ENCODE measurements at regions not wholly inside any gene's neighbourhood (a gene's known extent, or its start where the extent isn't known, plus 50 kb on each side); places are given as distances from the start of the nearest gene placed in this dataset.
"Not testable (repeated sequence)": the region's sequence is repeated elsewhere in the genome, so short reads cannot be mapped to it uniquely, and the experiment has no call there.

GRCh38 chr3:145017959-145018358 is 1046.3 kb downstream of the DIPK2A start:
- in situ Hi-C loops (cut with HindIII; ENCODE audit: low pct_unique_long_range_greater_than_20kb, low sequenced_read_pairs), result no loop called here
- no peak for DNase-seq (ENCODE audit: low read depth)

GRCh38 chr3:145022447-145022846 is 1050.8 kb downstream of the DIPK2A start:
- DNase-seq (ENCODE audit: low read depth), result no peak
- in situ Hi-C loops (cut with HindIII; ENCODE audit: low pct_unique_long_range_greater_than_20kb, low sequenced_read_pairs), result no loop called here

- in situ Hi-C loops (cut with HindIII; ENCODE audit: low pct_unique_long_range_greater_than_20kb, low sequenced_read_pairs), result no loop called here
- DNase-seq (ENCODE audit: low read depth), result no peak
These were observed 1053.1 kb downstream of the DIPK2A start for GRCh38 chr3:145024700-145025099.

GRCh38 chr3:145027186-145027585 is 1055.6 kb downstream of the DIPK2A start:
- in situ Hi-C loops (cut with HindIII; ENCODE audit: low pct_unique_long_range_greater_than_20kb, low sequenced_read_pairs); DNase-seq (ENCODE audit: low read depth): not testable (repeated sequence)

- in situ Hi-C loops (cut with HindIII; ENCODE audit: low pct_unique_long_range_greater_than_20kb, low sequenced_read_pairs), result no loop called here
- DNase-seq (ENCODE audit: low read depth), result no peak
These were observed 1061.2 kb downstream of the DIPK2A start for GRCh38 chr3:145032791-145033190.

GRCh38 chr3:145035682-145036081 is 1064.1 kb downstream of the DIPK2A start:
- DNase-seq (ENCODE audit: low read depth), result no peak
- in situ Hi-C loops (cut with HindIII; ENCODE audit: low pct_unique_long_range_greater_than_20kb, low sequenced_read_pairs), result no loop called here

GRCh38 chr3:145054055-145054454 is 1082.4 kb downstream of the DIPK2A start:
- DNase-seq (ENCODE audit: low read depth), result not testable (repeated sequence)

GRCh38 chr3:145055375-145056076 is 1083.9 kb downstream of the DIPK2A start:
- DNase-seq (ENCODE audit: low read depth), result no peak
- in situ Hi-C loops (cut with HindIII; ENCODE audit: low pct_unique_long_range_greater_than_20kb, low sequenced_read_pairs), result no loop called here

More at GRCh38 chr3:145054055-145054454, 1082.4 kb downstream of the DIPK2A start:
- in situ Hi-C loops (cut with HindIII; ENCODE audit: low pct_unique_long_range_greater_than_20kb, low sequenced_read_pairs), result not testable (repeated sequence)

- DNase-seq (ENCODE audit: low read depth), result no peak
- in situ Hi-C loops (cut with HindIII; ENCODE audit: low pct_unique_long_range_greater_than_20kb, low sequenced_read_pairs), result no loop called here
These were observed 1086.9 kb downstream of the DIPK2A start for GRCh38 chr3:145058483-145058882.

GRCh38 chr3:145063616-145064015 is 1092.0 kb downstream of the DIPK2A start:
- DNase-seq (ENCODE audit: low read depth), result no peak
- in situ Hi-C loops (cut with HindIII; ENCODE audit: low pct_unique_long_range_greater_than_20kb, low sequenced_read_pairs), result no loop called here

GRCh38 chr3:145070795-145071194 is 1090.2 kb downstream of the PLOD2 start:
- DNase-seq (ENCODE audit: low read depth), result no peak
- in situ Hi-C loops (cut with HindIII; ENCODE audit: low pct_unique_long_range_greater_than_20kb, low sequenced_read_pairs), result no loop called here

GRCh38 chr3:145079436-145079835 is 1081.5 kb downstream of the PLOD2 start:
- in situ Hi-C loops (cut with HindIII; ENCODE audit: low pct_unique_long_range_greater_than_20kb, low sequenced_read_pairs), result no loop called here

GRCh38 chr3:145087038-145087437 is 1073.9 kb downstream of the PLOD2 start:
- in situ Hi-C loops (cut with HindIII; ENCODE audit: low pct_unique_long_range_greater_than_20kb, low sequenced_read_pairs), result no loop called here
- no peak for DNase-seq (ENCODE audit: low read depth)

More at GRCh38 chr3:145079436-145079835, 1081.5 kb downstream of the PLOD2 start:
- no peak for DNase-seq (ENCODE audit: low read depth)

GRCh38 chr3:145088917-145089316 is 1072.1 kb downstream of the PLOD2 start:
- DNase-seq (ENCODE audit: low read depth), result no peak
- in situ Hi-C loops (cut with HindIII; ENCODE audit: low pct_unique_long_range_greater_than_20kb, low sequenced_read_pairs), result no loop called here

GRCh38 chr3:145089337-145089736 is 1071.6 kb downstream of the PLOD2 start:
- in situ Hi-C loops (cut with HindIII; ENCODE audit: low pct_unique_long_range_greater_than_20kb, low sequenced_read_pairs), result no loop called here
- DNase-seq (ENCODE audit: low read depth), result no peak

GRCh38 chr3:145094355-145094941 is 1066.5 kb downstream of the PLOD2 start:
- DNase-seq (ENCODE audit: low read depth), result peak; percentile 38
- in situ Hi-C loops (cut with HindIII; ENCODE audit: low pct_unique_long_range_greater_than_20kb, low sequenced_read_pairs), result no loop called here

- in situ Hi-C loops (cut with HindIII; ENCODE audit: low pct_unique_long_range_greater_than_20kb, low sequenced_read_pairs); DNase-seq (ENCODE audit: low read depth): not testable (repeated sequence)
These were observed 1049.8 kb downstream of the PLOD2 start for GRCh38 chr3:145111141-145111540.

GRCh38 chr3:145116769-145117168 is 1044.2 kb downstream of the PLOD2 start:
- no peak for DNase-seq (ENCODE audit: low read depth)
- in situ Hi-C loops (cut with HindIII; ENCODE audit: low pct_unique_long_range_greater_than_20kb, low sequenced_read_pairs), result no loop called here

- in situ Hi-C loops (cut with HindIII; ENCODE audit: low pct_unique_long_range_greater_than_20kb, low sequenced_read_pairs), result no loop called here
- no peak for DNase-seq (ENCODE audit: low read depth)
These were observed 1042.7 kb downstream of the PLOD2 start for GRCh38 chr3:145118303-145118702.

Data from Caki2 (cell line).